GM21423 (cell line): ENCODE measurements at regions not wholly inside any gene's neighbourhood (a gene's known extent, or its start where the extent isn't known, plus 50 kb on each side); places are given as distances from the start of the nearest gene placed in this dataset.
"Not testable (repeated sequence)": the region's sequence is repeated elsewhere in the genome, so short reads cannot be mapped to it uniquely, and the experiment has no call there.

ENCODE experiments used
- ATAC-seq: cut with Tn5 transposase; IDR thresholded peaks from one replicate; pipeline ENCODE4 v1.9.1; 2021; ENCODE audit warnings: mild to moderate bottlenecking, moderate library complexity; ENCODE audit not compliant: unreplicated experiment

DNA sequence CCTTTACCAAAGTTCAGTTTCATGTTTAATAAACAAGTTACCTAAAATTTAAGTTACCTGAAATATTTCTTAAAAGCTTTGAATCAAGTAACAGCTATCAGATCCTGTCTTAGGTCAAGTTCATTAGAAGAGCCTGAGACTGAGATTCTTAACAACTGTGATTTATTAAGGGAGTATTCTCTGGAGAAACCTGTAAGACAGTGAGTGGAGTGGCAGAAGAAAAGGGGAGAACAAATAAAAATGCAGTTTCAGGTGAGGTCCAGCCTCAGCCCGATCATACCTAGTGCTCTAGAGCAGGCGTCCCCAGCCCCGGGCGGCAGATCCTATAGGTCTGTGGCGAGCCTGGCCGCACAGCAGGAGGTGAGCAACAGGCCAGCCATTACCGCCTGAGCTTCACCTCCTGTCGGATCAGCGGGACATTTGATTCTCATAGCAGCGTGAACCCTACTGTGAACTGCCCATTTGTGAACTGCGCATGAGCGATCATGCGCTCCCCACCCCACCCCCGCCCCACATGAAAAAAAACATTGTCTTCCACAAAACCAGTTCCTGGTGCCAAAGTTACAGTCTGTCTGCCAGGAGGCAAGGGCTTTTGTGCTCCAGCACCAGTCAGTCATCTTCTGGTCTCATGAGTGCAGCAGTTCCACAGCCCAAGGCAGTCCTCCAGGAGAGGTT is 59.2 kb upstream of the ADGRB3 start:
- no peak for ATAC-seq

DNA sequence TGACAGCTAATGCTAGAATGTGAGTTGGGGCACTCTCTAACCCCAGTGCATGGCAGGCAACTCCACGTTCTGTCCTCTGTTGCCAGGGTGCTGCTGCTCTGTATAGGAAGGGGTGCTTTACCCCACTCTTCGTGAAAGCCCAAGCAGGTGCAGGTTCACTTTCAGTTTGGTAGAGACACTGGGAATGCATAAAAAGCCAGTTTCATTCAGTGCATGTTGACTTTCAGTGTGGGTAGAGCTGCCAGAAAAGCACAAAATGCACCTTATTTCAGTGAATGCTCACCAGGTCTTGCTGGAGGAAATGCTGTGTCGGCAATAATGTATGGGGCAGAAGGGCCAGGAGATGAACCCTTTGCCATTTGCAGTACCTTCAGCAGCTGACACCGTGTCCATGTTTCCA is 62.1 kb upstream of the ADGRB3 start:
- ATAC-seq = no peak

DNA sequence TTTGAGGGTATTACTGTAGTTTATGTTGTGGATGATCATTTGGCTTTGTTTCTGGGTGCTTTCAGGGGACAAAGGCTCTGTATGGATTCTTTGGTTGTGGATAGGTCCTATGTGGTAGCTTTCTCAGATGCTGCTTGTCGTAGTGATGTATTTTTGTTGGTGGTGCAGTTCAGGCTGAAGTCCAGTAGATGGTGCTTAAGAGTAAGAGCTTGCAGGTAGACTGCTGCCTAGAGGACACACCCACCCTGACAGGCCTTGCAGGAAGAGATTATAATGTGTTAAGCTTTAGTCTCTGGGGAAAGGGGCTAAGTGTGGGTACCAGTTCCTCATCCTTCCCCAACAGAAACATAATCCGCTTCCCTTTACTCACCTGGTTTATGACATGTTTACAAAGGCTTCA is 62.6 kb upstream of the ADGRB3 start:
- peak; percentile 96 for ATAC-seq

DNA sequence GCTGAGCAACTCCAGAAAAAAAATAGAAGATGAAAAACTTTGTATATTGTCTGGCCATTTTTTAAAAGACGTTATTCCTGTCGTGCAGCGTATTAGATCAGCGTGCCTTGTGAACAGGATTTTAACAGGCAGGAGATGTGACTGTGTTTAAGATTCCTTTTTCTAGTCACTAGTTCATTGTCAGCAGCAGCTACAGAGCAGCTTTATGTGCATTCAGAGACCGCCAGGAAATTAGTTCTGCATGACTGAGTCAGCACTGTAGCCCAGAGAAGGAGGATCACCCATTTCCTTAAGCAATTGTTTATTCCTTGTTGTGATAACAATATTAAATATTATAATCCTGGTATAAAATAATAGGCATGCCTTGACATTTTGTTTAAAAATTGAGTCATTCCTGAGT is 75.4 kb upstream of the ADGRB3 start:
- no peak for ATAC-seq

DNA sequence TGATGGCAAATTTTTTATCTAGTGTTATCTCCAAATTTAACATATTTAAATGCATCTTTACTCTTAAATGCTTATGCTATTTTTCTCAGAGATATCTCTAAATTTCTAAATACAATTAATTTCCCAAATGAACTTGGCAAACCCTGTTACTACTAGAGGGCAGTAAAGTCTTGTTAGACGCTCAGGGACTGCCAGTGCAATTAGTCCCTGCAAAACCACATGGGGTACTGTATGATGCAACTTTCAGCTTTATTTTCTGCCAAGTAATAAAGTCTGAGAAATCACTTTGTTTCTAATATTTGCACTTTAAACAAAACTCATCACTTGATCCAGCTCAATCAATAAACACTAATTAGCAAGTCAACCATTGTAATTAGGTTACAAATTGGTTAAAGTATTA is 76.0 kb upstream of the ADGRB3 start:
- ATAC-seq = no peak

DNA sequence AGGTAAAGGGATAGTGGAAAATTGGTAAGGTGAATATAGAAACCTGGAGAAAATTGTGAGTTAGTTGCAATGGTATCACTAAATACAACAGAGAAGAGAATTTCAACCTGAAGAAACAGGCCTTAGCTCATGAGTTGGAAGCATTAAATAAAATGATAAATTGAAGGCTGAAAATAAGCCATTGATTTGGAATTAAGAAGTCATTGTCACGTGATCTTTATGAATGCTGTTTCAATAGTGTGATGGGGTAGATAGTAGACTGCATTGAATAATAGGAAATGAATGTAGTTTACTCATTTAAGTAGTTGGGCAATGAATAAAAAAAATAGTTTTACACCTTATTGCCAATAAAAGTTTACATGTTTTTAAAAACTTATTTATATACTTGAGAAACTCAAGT is 88.5 kb upstream of the ADGRB3 start:
- no peak for ATAC-seq

DNA sequence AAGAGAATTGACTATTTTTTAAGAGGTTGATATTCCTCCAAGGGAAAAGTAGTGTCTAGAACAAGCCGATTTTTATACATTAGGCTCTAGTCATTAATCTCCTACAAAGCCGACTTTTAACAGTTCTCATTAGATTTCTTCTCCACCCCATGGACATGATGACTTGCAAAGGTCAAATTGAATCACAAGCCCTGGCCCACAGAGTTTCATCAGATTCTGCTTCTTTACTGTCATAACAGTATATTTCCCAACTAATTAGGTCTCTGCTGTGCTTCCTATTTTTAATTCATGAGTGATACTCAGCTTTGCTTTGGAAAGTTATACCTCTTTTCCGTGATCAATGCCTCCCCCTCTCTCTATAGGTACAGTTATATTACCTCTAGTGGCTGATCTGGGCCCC is 90.6 kb upstream of the ADGRB3 start:
- ATAC-seq = no peak

DNA sequence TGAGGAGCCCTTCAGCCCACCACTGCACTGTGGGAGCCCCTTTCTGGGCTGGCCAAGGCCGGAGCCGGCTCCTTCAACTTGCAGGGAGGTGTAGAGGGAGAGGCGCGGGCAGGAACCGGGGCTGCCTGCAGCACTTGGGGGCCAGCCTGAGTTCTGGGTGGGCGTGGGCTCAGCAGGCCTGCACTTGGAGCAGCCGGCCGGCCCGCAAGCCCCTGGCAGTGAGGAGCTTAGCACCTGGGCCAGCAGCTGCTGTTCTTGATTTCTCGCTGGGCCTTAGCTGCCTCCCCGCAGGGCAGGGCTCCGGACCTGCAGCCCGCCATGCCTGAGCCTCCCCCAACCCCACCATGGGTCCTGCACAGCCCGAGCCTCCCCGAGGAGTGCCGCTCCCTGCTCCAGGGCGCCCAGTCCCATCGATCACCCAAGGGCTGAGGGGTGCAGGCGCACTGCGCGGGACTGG is 101.7 kb upstream of the ADGRB3 start:
- ATAC-seq = no peak

DNA sequence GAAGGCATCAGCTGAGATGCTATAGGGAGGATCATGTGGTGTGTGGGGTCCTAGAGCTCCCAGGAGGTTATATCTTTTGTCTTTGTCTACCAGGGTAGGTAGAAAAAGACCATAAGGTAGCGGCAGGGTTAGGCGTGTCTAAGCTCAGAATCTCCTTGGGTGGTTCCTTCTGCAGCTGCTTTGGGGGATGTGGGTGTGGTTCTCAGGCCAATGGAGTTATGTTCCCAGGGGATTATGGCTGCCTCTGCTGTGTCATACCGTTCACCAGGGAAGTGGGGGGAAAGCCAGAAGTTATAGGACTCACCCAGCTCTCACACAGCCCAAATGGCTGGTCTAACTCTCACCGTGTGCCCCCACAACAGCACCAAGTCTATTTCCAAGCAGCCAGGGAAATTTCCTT is 107.4 kb upstream of the ADGRB3 start:
- no peak for ATAC-seq

DNA sequence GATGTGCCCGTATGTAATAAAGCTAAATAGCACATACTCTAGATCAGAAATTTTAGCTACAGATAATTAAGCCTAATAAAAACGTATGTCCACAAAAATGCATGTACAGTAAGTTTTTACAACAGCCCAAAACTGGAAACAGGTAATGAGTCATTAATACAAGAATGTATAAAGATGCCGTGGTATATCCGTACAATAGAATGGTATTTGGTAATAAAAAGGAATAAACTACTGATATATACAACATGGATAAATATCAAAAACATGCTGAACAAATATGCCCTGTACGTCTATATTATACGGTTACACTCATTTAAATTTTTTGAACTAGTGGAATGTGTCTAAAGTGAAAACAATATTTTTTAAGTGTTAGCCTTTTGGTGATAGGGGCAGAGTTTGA is 128.2 kb upstream of the ADGRB3 start:
- no peak for ATAC-seq

DNA sequence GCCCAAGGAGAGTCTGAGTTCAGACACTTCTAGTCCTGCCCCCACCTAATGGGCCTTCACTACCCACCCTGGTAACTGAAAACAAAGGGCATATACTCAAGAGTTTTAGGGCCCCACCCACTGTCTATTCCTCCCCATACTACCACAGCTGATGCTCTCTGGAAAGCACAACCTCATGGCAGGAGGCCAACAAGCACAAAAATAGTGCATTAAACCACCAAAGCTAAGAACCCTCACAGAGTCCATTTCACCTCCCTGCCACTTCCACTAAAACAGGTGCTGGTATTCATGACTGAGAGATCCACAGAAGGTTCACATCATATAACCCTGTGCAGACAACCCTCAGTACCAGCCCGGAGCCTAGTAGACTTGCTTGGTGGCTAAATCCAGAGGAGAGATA is 132.1 kb upstream of the ADGRB3 start:
- ATAC-seq = no peak

DNA sequence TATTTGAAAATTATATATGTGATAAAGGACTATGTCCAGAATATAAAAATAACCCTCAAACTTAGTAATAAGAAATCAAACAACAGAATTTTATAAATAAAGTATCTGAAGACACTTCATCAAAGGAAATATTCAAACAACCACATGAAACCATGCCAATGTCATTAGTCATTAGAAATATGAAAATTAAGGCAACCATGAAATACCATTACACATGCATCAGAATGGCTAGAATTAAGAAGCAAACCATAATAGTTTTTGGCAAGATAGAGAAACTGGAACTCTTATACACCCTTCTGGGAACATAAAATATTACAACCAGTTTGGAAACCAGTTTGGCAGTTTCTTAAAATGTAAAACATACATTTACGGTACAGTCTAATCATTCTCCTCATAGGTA is 137.2 kb upstream of the ADGRB3 start:
- ATAC-seq = no peak

DNA sequence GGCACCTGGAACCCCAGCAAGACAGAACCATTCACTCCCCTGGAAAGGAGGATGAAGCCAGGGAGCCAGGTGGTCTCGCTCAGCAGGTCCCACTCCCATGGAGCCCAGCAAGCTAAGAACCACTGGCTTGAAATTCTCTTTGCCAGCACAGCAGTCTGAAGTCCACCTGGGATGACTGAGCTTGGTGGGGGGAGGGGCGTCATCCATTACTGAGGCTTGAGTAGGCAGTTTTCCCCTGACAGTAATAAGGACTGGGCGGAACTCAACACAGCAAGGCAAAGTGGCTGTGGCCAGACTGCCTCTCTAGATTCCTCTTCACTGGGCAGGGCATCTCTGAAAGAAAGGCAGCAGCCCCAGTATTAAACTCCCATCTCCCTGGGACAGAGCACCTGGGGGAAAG is 140.2 kb upstream of the ADGRB3 start:
- not testable (repeated sequence) for ATAC-seq

DNA sequence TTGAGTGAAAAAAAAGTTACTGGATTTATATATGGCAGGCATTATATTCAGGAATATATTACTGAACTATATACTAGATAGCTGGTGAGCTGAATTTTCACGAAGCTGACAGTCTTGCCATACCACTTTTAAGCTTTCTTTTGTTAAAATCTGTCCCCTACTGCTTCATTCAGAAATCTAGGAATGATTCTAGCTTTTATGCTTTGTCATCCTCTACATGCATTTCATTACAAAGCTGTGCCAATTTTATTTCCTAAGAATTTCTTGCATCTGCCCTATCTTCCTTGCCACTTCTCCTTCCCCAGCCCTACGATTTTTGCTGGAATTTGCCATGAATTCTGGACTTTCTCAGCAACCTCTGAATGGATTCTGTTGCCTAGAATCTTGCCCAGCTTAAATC is 158.5 kb upstream of the ADGRB3 start:
- ATAC-seq = no peak

DNA sequence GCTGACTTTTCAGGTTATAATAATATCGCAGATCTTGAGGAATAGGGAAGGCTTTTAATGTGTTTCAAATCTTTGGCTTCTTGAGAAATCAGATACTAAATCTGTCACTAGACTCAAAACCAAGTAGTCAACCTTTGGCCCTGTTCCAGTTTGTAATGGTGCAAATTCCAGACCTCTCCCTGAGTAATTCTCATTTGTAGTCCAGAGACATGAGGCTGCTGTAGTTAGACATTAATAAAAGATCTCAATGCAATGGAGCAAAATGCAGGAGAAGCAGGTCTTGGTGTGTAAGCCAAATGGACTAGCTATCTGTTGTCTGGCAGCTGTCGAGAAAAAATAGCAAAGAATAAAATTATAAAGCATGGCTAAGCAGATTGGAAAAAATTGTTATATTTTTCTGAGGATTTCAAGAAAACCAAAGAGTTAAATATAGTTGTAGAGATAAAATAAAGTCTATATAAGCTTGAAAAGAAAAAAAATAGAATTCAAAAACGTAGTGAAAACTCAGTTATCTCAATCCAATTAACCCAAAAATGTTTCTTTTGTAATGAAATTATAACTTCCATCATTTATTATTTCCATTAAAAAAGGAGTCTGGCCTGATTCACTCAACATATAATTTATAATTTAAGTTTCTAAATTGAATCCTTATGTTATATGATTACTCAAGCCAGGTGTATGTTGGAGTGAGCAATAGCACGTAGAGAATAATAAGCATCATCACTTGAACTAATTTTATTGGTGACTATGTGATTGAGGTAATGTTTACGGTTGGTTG is 161.5 kb upstream of the ADGRB3 start:
- ATAC-seq = no peak

DNA sequence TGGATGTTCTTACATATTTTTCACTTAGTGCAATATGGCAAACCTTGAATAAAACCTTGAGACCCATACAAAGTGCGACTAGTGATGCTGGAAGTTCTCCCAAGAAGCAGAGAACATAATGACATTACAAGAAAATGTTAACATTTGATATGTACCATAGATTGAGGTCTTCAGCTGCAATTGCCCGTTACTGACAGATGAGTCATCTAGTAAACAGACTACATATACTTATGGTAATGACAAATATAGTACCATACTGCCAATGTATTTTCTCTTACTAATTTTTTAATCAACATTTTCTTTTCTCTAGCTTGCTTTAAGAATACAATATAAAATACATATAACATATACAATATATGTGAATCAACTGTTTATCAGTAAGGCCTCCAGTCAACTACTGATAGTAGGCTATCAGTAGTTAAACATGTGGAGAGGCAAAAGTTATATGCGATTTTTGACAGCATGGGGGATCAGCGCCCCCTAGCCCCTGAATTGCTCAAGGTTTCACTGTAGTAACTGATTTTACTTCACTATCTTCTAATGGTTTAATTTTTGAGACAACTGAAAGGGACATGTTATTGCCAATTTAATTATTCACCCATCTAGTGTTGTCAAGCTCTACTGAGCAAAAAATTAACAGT is 166.7 kb upstream of the ADGRB3 start:
- no peak for ATAC-seq

DNA sequence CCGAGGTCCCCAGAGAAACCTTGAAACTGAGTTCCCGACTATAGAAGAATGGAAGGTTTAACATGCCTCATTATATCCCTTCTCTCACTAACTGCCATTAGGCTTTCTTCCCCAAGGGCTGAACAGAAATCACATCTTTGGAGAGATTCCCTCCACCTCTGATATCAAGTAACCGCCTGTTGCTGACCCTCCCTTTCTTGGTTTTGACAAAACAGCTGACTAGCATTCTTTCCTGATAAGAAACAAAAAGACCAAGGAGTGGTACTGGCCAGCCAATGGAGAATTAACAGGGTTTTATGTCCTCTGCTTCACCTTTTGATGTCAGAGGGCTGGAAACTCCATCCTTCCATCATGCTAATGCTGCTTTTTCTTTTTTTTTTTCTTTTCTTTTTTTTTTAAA is 176.6 kb upstream of the ADGRB3 start:
- ATAC-seq = no peak

DNA sequence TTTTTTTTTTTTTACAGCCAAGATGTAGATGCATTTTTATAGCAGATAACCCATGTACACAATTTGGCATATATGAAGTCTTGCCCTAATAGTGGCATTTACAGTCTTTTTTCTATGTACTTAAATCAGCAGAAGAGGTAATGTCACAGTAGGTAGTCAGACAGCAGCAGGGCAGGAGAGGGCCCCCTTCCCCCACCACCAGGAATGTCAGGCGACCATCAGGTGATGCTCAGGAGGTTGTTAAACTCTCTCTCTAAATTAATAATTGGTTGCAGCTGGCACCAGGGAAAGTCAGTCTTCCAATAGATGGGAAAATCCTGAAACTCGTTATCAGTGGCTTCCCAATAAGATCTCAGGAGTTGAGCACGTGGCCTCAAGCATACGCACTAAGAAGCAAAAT is 188.0 kb upstream of the ADGRB3 start:
- ATAC-seq = no peak

DNA sequence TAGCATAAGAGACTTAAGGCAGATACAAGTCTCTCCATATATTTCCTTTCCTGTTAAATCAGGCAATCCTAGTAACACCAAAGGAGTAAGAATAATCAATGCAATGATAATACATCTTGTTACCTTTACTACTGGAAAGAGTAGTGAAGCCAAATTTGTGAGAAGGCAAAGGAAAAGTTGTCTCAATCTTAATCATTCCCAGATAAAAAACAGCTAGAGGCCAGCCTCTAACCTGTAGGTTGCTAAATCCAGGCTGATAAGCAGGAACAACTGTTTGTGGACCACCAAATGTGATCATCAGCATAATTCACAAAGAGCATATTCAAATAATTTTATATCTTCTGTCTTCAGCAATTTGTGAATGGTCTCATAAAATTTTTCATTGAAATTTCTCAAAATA is 189.2 kb upstream of the ADGRB3 start:
- no peak for ATAC-seq

DNA sequence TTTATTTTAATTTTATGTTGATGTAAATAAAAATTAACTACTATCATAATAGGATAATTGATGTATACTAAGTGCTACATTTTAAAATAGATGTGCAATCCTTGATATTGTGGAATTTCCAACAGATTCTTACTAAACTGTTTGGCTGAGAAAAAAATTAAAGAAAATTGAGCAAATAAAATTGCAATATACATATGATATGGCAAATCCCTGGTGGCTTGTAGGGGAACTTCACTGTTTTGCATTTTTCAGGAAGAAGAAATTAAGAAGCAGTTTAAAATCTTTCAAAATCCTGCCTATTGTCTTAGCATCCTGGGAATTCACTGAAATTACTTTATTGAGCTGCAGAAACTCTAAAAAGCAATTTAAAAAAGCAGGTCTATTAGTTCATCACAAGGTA is 191.4 kb upstream of the ADGRB3 start:
- no peak for ATAC-seq

DNA sequence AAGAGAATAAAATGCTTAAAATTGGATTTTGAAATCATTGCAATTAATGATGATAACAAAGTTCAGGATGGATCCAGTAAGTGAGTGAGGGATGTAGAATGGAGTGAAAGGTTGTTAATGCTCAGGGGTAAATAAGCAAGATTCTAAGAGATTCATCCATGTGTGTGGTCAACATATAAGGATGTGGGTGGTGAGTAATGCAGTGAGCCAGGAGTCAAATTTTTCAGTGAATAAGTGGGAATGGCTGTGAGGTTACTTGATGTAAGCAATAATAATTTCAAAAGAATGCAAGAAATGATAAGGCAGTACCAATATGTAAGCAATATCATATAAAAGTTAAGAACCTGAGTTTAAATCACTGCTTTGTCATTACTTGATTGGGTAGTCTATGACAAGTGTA is 207.5 kb upstream of the ADGRB3 start:
- no peak for ATAC-seq

DNA sequence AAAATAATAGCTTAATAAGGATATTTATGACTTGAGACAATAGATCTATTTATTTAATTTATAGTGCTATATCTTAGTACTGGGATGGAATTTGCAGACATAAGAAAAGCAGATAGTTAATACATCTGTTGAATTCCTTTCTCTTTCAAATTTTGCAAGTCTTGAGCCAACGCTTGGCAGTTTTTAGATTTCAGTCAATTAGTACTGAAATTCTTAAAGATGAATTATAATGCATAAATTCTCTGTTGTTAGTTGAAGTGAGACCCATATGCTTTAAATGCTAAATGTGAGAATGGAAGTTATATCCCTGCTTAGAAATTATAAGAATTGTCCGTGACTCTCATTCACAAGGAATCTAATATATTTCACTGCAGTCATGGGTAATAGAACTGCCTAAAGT is 225.1 kb upstream of the ADGRB3 start:
- no peak for ATAC-seq
